H1 (cell line): ENCODE measurements at regions not wholly inside any gene's neighbourhood (a gene's known extent, or its start where the extent isn't known, plus 50 kb on each side); places are given as distances from the start of the nearest gene placed in this dataset.

Experiments used
- CHD1 ChIP-seq: IDR thresholded peaks from 2 replicates; pipeline ENCODE4 v1.6.1; 2012; ENCODE audit warnings: low read depth, low read length, improper control_type of control experiment
- CHD7 ChIP-seq: fragments of 300-600 bp; sonication (generic); IDR thresholded peaks from 2 replicates; pipeline ENCODE4 v1.7.1; 2012; ENCODE audit warnings: low read length, moderate library complexity, mild to moderate bottlenecking, inconsistent platforms; ENCODE audit not compliant: insufficient replicate concordance
- NRF1 ChIP-seq: IDR thresholded peaks from 2 replicates; pipeline ENCODE4 v1.6.1; 2011; ENCODE audit warnings: mild to moderate bottlenecking, low read depth, low read length, improper control_type of control experiment
- RNF2 ChIP-seq: fragments of 200-900, 300-1000 bp; sonication (generic); IDR thresholded peaks from 2 replicates; pipeline ENCODE4 v1.7.1; 2016; ENCODE audit warnings: borderline replicate concordance, low read depth, mild to moderate bottlenecking, antibody characterized with exemption, low read length; ENCODE audit not compliant: poor library complexity, severe bottlenecking; ENCODE audit errors: missing control alignments
- TAF7 ChIP-seq: optimal IDR thresholded peaks from 2 replicates; pipeline ENCODE3; 2011; ENCODE audit warnings: low read depth, mild to moderate bottlenecking, inconsistent platforms, low read length, moderate library complexity, borderline replicate concordance

- TF ChIP-seq CHD7 (no peak), RNF2 (no peak), NRF1 (no peak), CHD1 (no peak), TAF7 (no peak)
Observed at GRCh38 chr18:2376707-2377106, 194.6 kb downstream of the METTL4 start (continued).
